Stomach smooth muscle (tissue), 2 donors: ENCODE measurements at regions not wholly inside any gene's neighbourhood (a gene's known extent, or its start where the extent isn't known, plus 50 kb on each side); places are given as distances from the start of the nearest gene placed in this dataset.

ENCODE experiments used
- H3K27ac ChIP-seq: one replicate; pipeline ENCODE4 v1.7.0; 2013; ENCODE audit warnings: mild to moderate bottlenecking, low read length, inconsistent platforms
- H3K27me3 ChIP-seq, 2 donors: one replicate each; pipeline ENCODE4 v1.7.0; 2013; ENCODE audit warnings: low read length in 2 of 2; ENCODE audit not compliant: insufficient read depth in 2 of 2, control insufficient read depth in 1 of 2
- H3K36me3 ChIP-seq, 2 donors: one replicate each; pipeline ENCODE4 v1.7.0; 2013; ENCODE audit warnings: low read length in 2 of 2; ENCODE audit not compliant: control insufficient read depth in 2 of 2, insufficient read depth in 2 of 2
- H3K4me1 ChIP-seq: one replicate; pipeline ENCODE4 v1.7.0; 2013; ENCODE audit warnings: low read length; ENCODE audit not compliant: control insufficient read depth, insufficient read depth
- H3K4me3 ChIP-seq, 2 donors: one replicate each; pipeline ENCODE4 v1.7.0; 2013; ENCODE audit warnings: low read length in 2 of 2
- H3K9ac ChIP-seq, 2 donors: one replicate each; pipeline ENCODE4 v1.7.0; 2013; ENCODE audit warnings: low read length in 2 of 2, mild to moderate bottlenecking in 1 of 2
- H3K9me3 ChIP-seq, 2 donors: one replicate each; pipeline ENCODE4 v1.7.0; 2013; ENCODE audit warnings: low read length in 2 of 2; ENCODE audit not compliant: control insufficient read depth in 2 of 2
- donor health status: healthy.
- donor health status: Pancreatic carcinoma.

DNA sequence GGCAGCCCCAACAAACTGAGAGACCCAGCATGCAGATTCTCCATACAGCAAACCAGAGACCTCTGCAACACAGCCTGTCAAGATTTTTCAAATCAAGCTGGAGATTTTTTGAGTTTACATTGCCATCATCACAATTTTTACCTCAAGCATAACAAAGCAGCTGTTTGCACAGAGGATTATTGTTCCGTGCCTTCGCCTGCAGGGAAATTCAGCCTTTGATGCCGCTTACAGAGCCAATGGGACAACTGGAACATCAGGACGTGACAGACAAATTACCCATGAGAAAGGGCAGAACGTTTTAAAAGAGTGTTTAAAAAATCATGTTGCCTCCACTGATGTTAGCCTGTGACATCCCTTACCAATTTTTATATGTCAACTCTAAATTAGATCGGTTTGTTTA, 363.7 kb downstream of the FBXW7 start:
- no peaks in the 10 kb centered on the region for H3K27me3 ChIP-seq

DNA sequence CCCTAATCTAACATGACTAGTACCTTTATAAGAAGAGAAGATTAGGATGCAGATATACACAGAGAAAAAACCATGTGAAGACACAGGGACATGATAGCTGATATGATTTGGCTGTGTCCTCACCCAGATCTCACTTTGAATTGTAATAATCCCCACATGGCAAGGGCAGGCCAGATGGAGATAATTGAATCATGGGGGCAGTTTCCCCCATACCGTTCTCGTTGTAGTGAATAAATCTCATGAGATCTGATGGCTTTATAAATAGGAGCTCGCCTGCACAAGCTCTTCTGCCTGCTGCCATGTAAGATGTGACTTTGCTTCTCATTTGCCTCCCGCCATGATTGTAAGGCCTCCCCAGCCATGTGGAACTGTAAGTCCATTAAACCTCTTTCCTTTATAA, 364.3 kb downstream of the FBXW7 start:
- Histone ChIP-seq H3K4me3 (no peak overlapping the region), H3K27ac (no peak overlapping the region), H3K36me3 (no peaks in the 10 kb centered on the region), H3K9ac (no peak overlapping the region), H3K27me3 (no peaks in the 10 kb centered on the region), H3K9me3 (no peaks in the 10 kb centered on the region), H3K4me1 (no peaks in the 10 kb centered on the region)

More for the DNA sequence above, 363.7 kb downstream of the FBXW7 start:
- no peak overlapping the region for H3K9ac ChIP-seq
- no peaks in the 10 kb centered on the region for H3K4me1 ChIP-seq
- no peaks in the 10 kb centered on the region for H3K9me3 ChIP-seq
- no peaks in the 10 kb centered on the region for H3K36me3 ChIP-seq
- H3K4me3 ChIP-seq = no peak overlapping the region
- H3K27ac ChIP-seq = no peak overlapping the region

DNA sequence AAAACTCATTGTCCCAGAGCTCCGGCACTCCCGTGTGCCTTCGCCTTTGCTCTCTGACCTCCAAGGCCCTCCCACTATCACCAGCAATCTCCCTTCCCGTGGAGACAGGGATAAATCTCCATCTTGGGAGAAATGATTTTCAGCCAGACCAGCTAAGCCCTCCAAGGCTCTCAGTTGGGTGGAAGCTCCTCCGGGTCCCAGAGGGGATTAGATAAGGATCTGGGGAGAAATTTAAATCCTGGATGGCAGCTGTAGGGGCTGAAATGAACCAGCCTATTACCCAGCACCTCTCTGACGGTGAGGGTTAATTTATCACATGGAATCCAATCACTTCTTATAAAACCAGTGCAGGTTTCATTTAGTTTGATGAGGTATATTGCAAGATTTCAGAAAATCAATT, 366.2 kb downstream of the FBXW7 start:
- no peaks in the 10 kb centered on the region for H3K9me3 ChIP-seq
- H3K36me3 ChIP-seq = no peaks in the 10 kb centered on the region
- H3K9ac ChIP-seq = no peak overlapping the region
- H3K27ac ChIP-seq = no peak overlapping the region
- no peak overlapping the region for H3K4me3 ChIP-seq
- no peaks in the 10 kb centered on the region for H3K27me3 ChIP-seq
- H3K4me1 ChIP-seq = no peaks in the 10 kb centered on the region

DNA sequence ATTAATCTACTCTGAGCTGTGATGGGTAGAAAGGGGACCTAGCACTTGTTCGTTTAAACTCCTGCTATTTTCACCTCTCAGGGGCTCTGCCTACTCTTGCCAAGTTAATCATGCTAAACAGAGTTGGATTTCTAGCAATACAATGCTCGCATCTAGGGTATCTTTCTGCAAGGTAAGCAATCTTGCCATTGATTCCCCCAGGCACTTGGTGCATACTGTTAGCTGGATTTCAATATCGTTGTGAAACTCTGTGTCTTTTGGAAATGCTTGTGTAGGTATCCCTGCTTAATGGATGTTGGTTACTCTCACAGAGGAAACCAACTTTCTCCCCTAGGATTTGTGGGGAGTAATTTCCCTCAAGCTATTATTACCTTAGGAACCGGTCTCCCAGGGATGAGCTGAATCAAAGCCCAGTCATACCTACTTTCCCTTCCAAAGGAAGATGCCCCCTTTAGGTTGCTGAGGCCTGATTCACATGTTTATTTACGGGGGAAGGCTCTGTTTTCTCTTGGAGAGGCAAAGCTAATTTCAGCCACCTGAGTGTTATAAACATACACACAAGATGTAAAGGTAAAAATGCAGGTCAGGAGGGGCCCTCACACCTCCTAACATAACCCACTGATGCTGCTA, 366.8 kb downstream of the FBXW7 start:
- Histone ChIP-seq H3K9me3 (no peaks in the 10 kb centered on the region), H3K4me1 (no peaks in the 10 kb centered on the region), H3K36me3 (no peaks in the 10 kb centered on the region), H3K9ac (no peak overlapping the region), H3K4me3 (no peak overlapping the region), H3K27me3 (no peaks in the 10 kb centered on the region), H3K27ac (no peak overlapping the region)

DNA sequence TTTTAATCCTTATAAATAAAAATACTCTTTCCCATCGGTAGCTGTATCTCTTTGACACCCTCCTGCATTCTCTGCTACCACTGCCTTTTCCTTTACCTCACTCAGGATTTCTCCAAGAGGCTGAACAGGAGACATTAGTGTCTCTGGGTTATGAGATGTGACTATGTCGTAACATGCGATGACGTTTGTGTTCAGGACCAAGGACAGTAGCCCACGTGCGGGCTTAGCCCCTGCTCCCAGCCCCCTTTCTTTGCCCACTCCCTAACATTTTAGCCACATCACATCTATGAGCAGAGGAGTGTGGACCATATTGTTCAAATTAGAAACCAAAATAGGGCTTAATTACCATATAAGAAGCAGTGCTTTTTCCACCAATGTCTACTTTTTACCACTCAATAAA, 369.3 kb downstream of the FBXW7 start:
- Histone ChIP-seq H3K27ac (no peak overlapping the region), H3K27me3 (no peaks in the 10 kb centered on the region), H3K9me3 (no peaks in the 10 kb centered on the region), H3K4me1 (no peaks in the 10 kb centered on the region), H3K36me3 (no peaks in the 10 kb centered on the region), H3K4me3 (no peak overlapping the region), H3K9ac (no peak overlapping the region)

DNA sequence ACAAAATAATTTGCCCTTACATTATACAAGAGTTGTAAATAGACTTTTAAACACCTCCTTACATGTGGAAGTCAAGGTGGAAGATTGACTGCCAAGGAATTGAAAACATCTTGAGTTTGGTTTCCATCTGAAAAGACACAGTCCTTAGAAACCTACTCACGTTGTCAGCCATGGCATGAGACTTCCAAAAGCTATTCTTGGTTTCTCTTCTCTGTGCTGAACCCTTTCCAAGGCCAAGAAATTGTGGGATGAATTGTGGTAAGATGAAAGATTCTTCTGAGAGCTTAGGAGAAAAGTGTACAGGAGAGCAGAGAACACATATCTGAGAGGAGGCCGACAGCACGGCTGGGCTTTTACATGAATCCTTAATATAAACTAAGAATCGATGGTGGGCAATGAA, 370.0 kb downstream of the FBXW7 start:
- Histone ChIP-seq H3K27me3 (peaks cover 0 to 2% of the 10 kb centered on the region in 2 donors), H3K27ac (no peak overlapping the region), H3K36me3 (no peaks in the 10 kb centered on the region)

DNA sequence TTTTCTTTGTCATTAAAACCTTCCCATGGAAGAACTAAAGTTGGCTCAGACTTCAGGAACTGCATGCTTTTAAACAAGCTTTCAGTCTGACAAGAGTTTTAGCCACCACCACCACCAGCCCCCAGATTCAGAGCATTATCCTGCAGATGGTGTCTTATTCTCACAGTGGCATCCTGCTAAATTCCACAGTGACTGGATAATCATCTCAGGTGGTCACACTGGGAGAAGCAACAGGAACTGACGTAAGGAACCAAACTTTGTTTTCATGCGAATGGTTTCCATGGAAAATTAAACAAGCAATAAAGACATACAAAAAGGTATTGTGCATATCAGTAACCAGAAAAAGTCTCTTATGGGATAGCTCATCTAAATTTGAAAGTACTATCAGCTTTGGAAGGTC, 370.7 kb downstream of the FBXW7 start:
- no peak overlapping the region for H3K27ac ChIP-seq

More for the DNA sequence above, 370.0 kb downstream of the FBXW7 start:
- Histone ChIP-seq H3K9ac (no peak overlapping the region), H3K9me3 (no peaks in the 10 kb centered on the region), H3K4me1 (no peaks in the 10 kb centered on the region), H3K4me3 (no peak overlapping the region)

DNA sequence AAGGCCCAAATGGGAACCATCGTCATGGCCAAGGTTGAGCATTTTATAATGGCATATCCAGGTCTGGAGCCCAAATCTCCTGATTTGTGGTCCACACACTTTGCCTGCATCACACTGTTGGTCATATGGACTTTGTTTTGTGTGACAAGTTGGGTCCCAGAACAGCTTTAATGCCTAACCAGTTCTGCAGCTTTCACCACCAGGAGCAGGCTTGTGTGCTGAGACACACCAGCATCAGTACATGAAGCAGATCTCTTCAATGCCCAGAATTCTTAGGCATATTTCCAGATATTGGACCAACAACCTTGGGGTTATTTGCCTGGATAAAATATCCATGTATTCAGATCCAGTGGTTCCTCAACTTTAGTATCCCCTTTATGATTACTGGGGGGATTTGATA, 371.3 kb downstream of the FBXW7 start:
- Histone ChIP-seq H3K36me3 (no peaks in the 10 kb centered on the region), H3K4me3 (no peak overlapping the region), H3K27ac (no peak overlapping the region), H3K9me3 (no peaks in the 10 kb centered on the region), H3K27me3 (peaks cover 0 to 4% of the 10 kb centered on the region in 2 donors), H3K4me1 (no peaks in the 10 kb centered on the region), H3K9ac (no peak overlapping the region)

More for the DNA sequence above, 370.7 kb downstream of the FBXW7 start:
- H3K9me3 ChIP-seq = no peaks in the 10 kb centered on the region
- H3K4me3 ChIP-seq = no peak overlapping the region
- H3K36me3 ChIP-seq = no peaks in the 10 kb centered on the region
- H3K9ac ChIP-seq = no peak overlapping the region
- peaks cover 0 to 4% of the 10 kb centered on the region in 2 donors for H3K27me3 ChIP-seq
- no peaks in the 10 kb centered on the region for H3K4me1 ChIP-seq

DNA sequence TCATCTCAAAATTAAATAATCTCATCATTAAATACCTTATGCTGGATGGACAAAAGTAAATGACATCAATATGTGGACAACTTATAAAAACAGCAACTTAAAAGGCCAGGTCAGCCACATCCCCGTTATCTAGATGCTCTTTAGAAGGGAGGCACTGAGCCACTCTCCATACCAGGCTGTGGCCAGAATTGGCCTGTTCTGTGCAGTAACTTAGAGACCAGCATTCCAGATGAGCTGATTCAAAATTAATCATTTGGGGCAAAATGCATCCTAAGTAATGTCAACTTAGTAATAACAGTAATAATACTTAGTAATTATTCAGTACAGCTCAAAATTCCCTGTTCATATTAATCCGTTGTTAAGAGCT, 373.6 kb downstream of the FBXW7 start:
- no peaks in the 10 kb centered on the region for H3K9me3 ChIP-seq
- H3K27ac ChIP-seq = no peak overlapping the region
- no peak overlapping the region for H3K4me3 ChIP-seq
- H3K4me1 ChIP-seq = no peaks in the 10 kb centered on the region
- no peaks in the 10 kb centered on the region for H3K36me3 ChIP-seq
- no peak overlapping the region for H3K9ac ChIP-seq
- H3K27me3 ChIP-seq = peaks cover 0 to 4% of the 10 kb centered on the region in 2 donors

DNA sequence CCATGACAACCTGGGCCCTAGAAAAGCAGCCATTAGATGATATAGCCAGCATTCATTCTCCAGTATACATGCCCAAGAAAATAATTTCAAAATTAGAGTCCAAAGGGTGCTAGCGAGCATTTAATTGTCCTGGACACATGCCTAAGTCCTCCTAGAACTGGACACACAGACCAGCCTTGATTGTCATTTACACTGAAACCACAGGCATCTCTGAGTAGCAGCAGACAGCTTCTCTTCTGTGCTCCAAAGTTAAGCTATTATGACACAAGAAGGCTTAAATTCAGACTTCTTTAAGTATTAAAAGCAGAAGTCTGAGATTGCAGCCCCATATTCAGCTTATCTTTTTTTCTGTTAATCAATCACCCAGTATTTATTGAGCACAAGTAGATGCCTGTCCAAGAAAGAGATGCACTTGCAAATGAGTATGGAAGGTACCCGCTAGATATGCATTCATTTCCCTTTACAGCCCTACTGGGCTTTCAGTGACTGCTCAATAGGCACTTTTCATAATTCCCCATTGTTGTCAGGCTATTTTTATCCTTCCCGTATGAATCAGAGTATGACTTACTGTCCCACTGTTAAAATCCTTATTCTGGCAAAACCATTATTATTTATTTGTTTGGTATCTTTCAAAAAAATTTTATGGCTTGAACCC, 374.1 kb downstream of the FBXW7 start:
- no peak overlapping the region for H3K9ac ChIP-seq
- no peaks in the 10 kb centered on the region for H3K9me3 ChIP-seq
- H3K4me1 ChIP-seq = no peaks in the 10 kb centered on the region
- no peak overlapping the region for H3K4me3 ChIP-seq
- no peak overlapping the region for H3K27ac ChIP-seq
- H3K27me3 ChIP-seq = peaks cover 0 to 4% of the 10 kb centered on the region in 2 donors
- H3K36me3 ChIP-seq = no peaks in the 10 kb centered on the region

DNA sequence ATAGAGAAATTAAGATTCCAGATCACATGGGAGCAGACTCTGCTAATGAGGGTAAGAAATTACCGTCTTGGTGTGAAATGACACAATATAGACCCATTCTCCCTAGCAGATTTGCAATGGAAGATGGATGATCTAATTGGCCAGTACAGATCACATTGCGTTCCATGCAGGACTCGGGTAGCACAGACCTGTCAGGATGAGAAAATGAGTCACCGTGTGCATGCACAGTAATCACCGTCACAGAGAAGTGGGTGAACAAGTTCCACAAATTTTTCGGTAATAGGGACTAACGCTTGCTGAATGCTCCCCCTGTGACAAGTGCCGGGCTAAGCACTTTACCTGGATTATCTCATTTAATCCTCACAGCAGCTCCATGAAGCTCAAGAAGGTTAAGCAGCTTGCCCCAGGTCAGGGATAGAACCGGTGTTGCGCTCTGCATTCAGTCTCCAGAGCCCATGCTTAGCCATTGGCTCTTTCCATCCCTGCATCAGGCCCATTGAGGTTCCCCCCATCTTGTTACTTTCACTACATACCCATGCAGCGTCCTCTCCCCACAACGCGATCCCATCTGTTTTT, 375.6 kb downstream of the FBXW7 start:
- Histone ChIP-seq H3K36me3 (no peaks in the 10 kb centered on the region), H3K9me3 (no peaks in the 10 kb centered on the region), H3K27ac (no peak overlapping the region), H3K4me1 (no peaks in the 10 kb centered on the region), H3K4me3 (no peak overlapping the region), H3K9ac (no peak overlapping the region), H3K27me3 (peaks cover 0 to 4% of the 10 kb centered on the region in 2 donors)
